ENCODE measurements at regions not wholly inside any gene's neighbourhood (a gene's known extent, or its start where the extent isn't known, plus 50 kb on each side); places are given as distances from the start of the nearest gene placed in this dataset.

DNA sequence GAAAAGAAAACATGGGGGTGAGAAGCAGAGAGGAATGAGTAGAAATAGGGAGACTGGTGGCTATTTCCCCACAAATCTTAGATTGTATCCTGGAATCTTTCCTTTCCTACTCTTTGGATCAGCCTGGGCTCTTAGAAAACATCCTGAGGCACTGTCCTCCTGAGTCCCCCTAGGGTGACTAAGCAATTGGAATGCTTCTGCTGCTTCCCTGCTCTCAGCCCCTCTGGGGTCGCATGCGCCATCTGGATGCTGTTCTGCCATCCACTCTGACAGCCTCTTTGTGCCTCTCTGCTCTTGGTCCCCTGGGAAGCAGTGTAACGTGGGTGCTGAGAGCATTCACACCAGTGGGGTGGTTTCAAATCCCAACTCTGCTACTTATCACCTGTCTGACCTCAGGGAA, 443.0 kb downstream of the SIPA1L2 start:
- H3K4me3 Mint-ChIP-seq, result no peak overlapping the region
- Histone ChIP-seq H2AK5ac (ENCODE audit: insufficient read length, low read length) (no peak overlapping the region), H2BK20ac (ENCODE audit: low read depth, low read length, poor library complexity, severe bottlenecking) (no peak overlapping the region), H3T11ph (ENCODE audit: low read length) (no peak overlapping the region), H3K4ac (ENCODE audit: low read depth, low read length) (no peak overlapping the region), H3K27ac (ENCODE audit: insufficient read length, low read depth, low read length) (no peak overlapping the region), H4K91ac (ENCODE audit: insufficient read length, low read depth, low read length) (no peak overlapping the region), H2BK5ac (ENCODE audit: insufficient read length, low read length) (no peak overlapping the region), H3K14ac (ENCODE audit: insufficient read depth, low read length) (no peak overlapping the region), H3K9me3 (ENCODE audit: control insufficient read depth, low read depth, low read length) (no peaks in the 10 kb centered on the region), H4K8ac (replicated peaks; ENCODE audit: insufficient read length, low read depth, low read length) (no peak overlapping the region), H3K23me2 (ENCODE audit: insufficient read length, low read depth, low read length, poor library complexity, severe bottlenecking) (no peaks in the 10 kb centered on the region), H3K27me3 (ENCODE audit: insufficient read depth, low read length) (no peaks in the 10 kb centered on the region; the same call in 1 of the 2 replicates), H4K5ac (ENCODE audit: insufficient read length, low read depth, low read length) (no peak overlapping the region), H3K79me1 (ENCODE audit: insufficient read depth, low read depth, low read length, poor library complexity, severe bottlenecking) (no peaks in the 10 kb centered on the region), H3K56ac (ENCODE audit: insufficient read length, low read depth, low read length) (no peak overlapping the region), H2BK15ac (ENCODE audit: low read depth, low read length) (no peak overlapping the region), H3K18ac (ENCODE audit: insufficient read length, low read depth, low read length) (no peak overlapping the region), H3K4me1 (ENCODE audit: insufficient read depth, low read length) (no peaks in the 10 kb centered on the region), H3K79me2 (ENCODE audit: insufficient read depth, low read length) (no peaks in the 10 kb centered on the region), H4K20me1 (ENCODE audit: control insufficient read depth, insufficient read depth, insufficient read length) (no peaks in the 10 kb centered on the region), H3K23ac (ENCODE audit: insufficient read length, low read depth, low read length) (no peak overlapping the region), H2AFZ (ENCODE audit: low read length) (no peak overlapping the region), H2BK120ac (ENCODE audit: low read depth, low read length, poor library complexity, severe bottlenecking) (no peak overlapping the region), H2BK12ac (ENCODE audit: insufficient read length, low read depth, low read length) (no peak overlapping the region), H3K4me2 (ENCODE audit: insufficient read depth, insufficient read length, low read length) (no peak overlapping the region), H3K9ac (ENCODE audit: extremely low read depth, insufficient read length, low read length) (no peak overlapping the region)
- peaks cover 7 to 8% of the 10 kb centered on the region in 2 experiments for H3K4me1 Mint-ChIP-seq
- peaks cover 0 to 73% (median 40%) of the 10 kb centered on the region in 3 experiments; a peak in 5 of 7 replicates for H3K36me3 Mint-ChIP-seq (ENCODE audit: insufficient read depth in 1 of 3, low read depth in 3 of 3)
- no peak overlapping the region for H3K27ac Mint-ChIP-seq
- H3K9me3 Mint-ChIP-seq, result no peaks in the 10 kb centered on the region
- TF ChIP-seq, protein P1, sequence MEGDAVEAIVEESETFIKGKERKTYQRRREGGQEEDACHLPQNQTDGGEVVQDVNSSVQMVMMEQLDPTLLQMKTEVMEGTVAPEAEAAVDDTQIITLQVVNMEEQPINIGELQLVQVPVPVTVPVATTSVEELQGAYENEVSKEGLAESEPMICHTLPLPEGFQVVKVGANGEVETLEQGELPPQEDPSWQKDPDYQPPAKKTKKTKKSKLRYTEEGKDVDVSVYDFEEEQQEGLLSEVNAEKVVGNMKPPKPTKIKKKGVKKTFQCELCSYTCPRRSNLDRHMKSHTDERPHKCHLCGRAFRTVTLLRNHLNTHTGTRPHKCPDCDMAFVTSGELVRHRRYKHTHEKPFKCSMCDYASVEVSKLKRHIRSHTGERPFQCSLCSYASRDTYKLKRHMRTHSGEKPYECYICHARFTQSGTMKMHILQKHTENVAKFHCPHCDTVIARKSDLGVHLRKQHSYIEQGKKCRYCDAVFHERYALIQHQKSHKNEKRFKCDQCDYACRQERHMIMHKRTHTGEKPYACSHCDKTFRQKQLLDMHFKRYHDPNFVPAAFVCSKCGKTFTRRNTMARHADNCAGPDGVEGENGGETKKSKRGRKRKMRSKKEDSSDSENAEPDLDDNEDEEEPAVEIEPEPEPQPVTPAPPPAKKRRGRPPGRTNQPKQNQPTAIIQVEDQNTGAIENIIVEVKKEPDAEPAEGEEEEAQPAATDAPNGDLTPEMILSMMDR (conservative IDR thresholded peaks at IDR 0.05), result no peak
- H3K27me3 Mint-ChIP-seq (ENCODE audit: low read depth), result no peaks in the 10 kb centered on the region
- no peak for DNase-seq
- WGBS (ENCODE audit: extremely low coverage, insufficient read length, low lambda C conversion rate), result no CpG with 5 or more reads among the region's 3 CpGs
